ENCODE measurements at regions not wholly inside any gene's neighbourhood (a gene's known extent, or its start where the extent isn't known, plus 50 kb on each side); places are given as distances from the start of the nearest gene placed in this dataset.

- Histone ChIP-seq H3K4me1 (ENCODE audit: control insufficient read depth in 5 of 5, insufficient read depth in 5 of 5, low read length in 5 of 5) (no peaks in the 10 kb centered on the region), H3K9me3 (ENCODE audit: control insufficient read depth in 4 of 4, insufficient read depth in 3 of 4, low read length in 3 of 4) (peaks cover 0 to 3% (median 0%) of the 10 kb centered on the region in 4 donors), H3K27ac (ENCODE audit: low read depth in 1 of 2, low read length in 1 of 2) (no peak overlapping the region), H3K36me3 (ENCODE audit: control insufficient read depth in 4 of 4, insufficient read depth in 4 of 4, low read length in 4 of 4) (no peaks in the 10 kb centered on the region), H3K9ac (ENCODE audit: insufficient read depth in 1 of 2, low read length in 2 of 2) (no peak overlapping the region), H3K4me3 (no peak overlapping the region), H3K27me3 (ENCODE audit: control insufficient read depth in 3 of 3, insufficient read depth in 3 of 3, low read length in 2 of 3) (no peaks in the 10 kb centered on the region)
- ATAC-seq (ENCODE audit: insufficient read depth, low FRiP score) (no peak), DNase-seq (no peak)
- TF ChIP-seq CTCF (IDR thresholded peaks at IDR 0.05; ENCODE audit: control extremely low read depth, extremely low read depth) = no peak
- WGBS, 2 donors = 37 to 57% methylated on average over 10 of the region's 10 CpGs
Observed at GRCh38 chr16:5188318-5188988, 90.9 kb upstream of the EEF2KMT start.

GRCh38 chr16:5187402-5187952 is 89.9 kb upstream of the EEF2KMT start:
- Histone ChIP-seq H3K27ac (ENCODE audit: low read depth in 1 of 2, low read length in 1 of 2) (no peak overlapping the region), H3K9ac (ENCODE audit: insufficient read depth in 1 of 2, low read length in 2 of 2) (no peak overlapping the region), H3K27me3 (ENCODE audit: control insufficient read depth in 3 of 3, insufficient read depth in 3 of 3, low read length in 2 of 3) (no peaks in the 10 kb centered on the region), H3K9me3 (ENCODE audit: control insufficient read depth in 4 of 4, insufficient read depth in 3 of 4, low read length in 3 of 4) (peaks cover 0 to 3% (median 0%) of the 10 kb centered on the region in 4 donors), H3K36me3 (ENCODE audit: control insufficient read depth in 4 of 4, insufficient read depth in 4 of 4, low read length in 4 of 4) (no peaks in the 10 kb centered on the region), H3K4me3 (no peak overlapping the region), H3K4me1 (ENCODE audit: control insufficient read depth in 5 of 5, insufficient read depth in 5 of 5, low read length in 5 of 5) (no peaks in the 10 kb centered on the region)
- ATAC-seq (ENCODE audit: insufficient read depth, low FRiP score) (no peak), DNase-seq (no peak)
- WGBS, 2 donors = 88 to 93% methylated on average over 14 of the region's 14 CpGs
- no peak for TF ChIP-seq CTCF (IDR thresholded peaks at IDR 0.05; ENCODE audit: control extremely low read depth, extremely low read depth)

- Histone ChIP-seq H3K4me1 (ENCODE audit: control insufficient read depth in 5 of 5, insufficient read depth in 5 of 5, low read length in 5 of 5) (no peaks in the 10 kb centered on the region), H3K9ac (ENCODE audit: insufficient read depth in 1 of 2, low read length in 2 of 2) (no peak overlapping the region), H3K27me3 (ENCODE audit: control insufficient read depth in 3 of 3, insufficient read depth in 3 of 3, low read length in 2 of 3) (no peaks in the 10 kb centered on the region), H3K4me3 (no peak overlapping the region), H3K36me3 (ENCODE audit: control insufficient read depth in 4 of 4, insufficient read depth in 4 of 4, low read length in 4 of 4) (no peaks in the 10 kb centered on the region), H3K27ac (ENCODE audit: low read depth in 1 of 2, low read length in 1 of 2) (no peak overlapping the region), H3K9me3 (ENCODE audit: control insufficient read depth in 4 of 4, insufficient read depth in 3 of 4, low read length in 3 of 4) (peaks cover 0 to 3% (median 0%) of the 10 kb centered on the region in 4 donors)
- 94 to 99% methylated on average over 25 to 34 of the region's 34 CpGs for WGBS, 2 donors
- TF ChIP-seq CTCF (IDR thresholded peaks at IDR 0.05; ENCODE audit: control extremely low read depth, extremely low read depth) = no peak
- ATAC-seq (ENCODE audit: insufficient read depth, low FRiP score) = no peak
- no peak for DNase-seq
Observed at GRCh38 chr16:5186381-5186903, 88.8 kb upstream of the EEF2KMT start.

Measured in lung (tissue), 11 donors.